Activated naive CD4-positive, alpha-beta T cell treated with anti-CD3 and anti-CD28 coated beads, Interleukin-2, amount 10 ng/mL, durations not matched to agents 7 days and 5 days (primary cell): ENCODE measurements at regions not wholly inside any gene's neighbourhood (a gene's known extent, or its start where the extent isn't known, plus 50 kb on each side); places are given as distances from the start of the nearest gene placed in this dataset.

Experiments used
- CTCF ChIA-PET: fragments of 350-600 bp; sonication (Branson Sonifier 250); formaldehyde crosslinking; loops from one replicate; lab custom pipeline; 2021; ENCODE audit warnings: antibody characterized with exemption; lab: Charles Lee
- DNase-seq: peaks from one replicate; pipeline ENCODE4 v3.0.0-alpha.2; 2020
- H3K27ac Mint-ChIP-seq: one replicate; pipeline ENCODE4 v1.8.0; 2021; ENCODE audit warnings: mild to moderate bottlenecking, moderate library complexity, mixed read lengths
- H3K27me3 Mint-ChIP-seq: one replicate; pipeline ENCODE4 v1.8.0; 2021; ENCODE audit warnings: mild to moderate bottlenecking, mixed read lengths
- H3K36me3 Mint-ChIP-seq: one replicate; pipeline ENCODE4 v1.8.0; 2021; ENCODE audit warnings: mixed read lengths
- H3K4me1 Mint-ChIP-seq: one replicate; pipeline ENCODE4 v1.8.0; 2021; ENCODE audit warnings: mixed read lengths
- H3K4me3 Mint-ChIP-seq: one replicate; pipeline ENCODE4 v1.8.0; 2021; ENCODE audit warnings: mild to moderate bottlenecking, moderate library complexity, mixed read lengths
- H3K9me3 Mint-ChIP-seq: one replicate; pipeline ENCODE4 v1.8.0; 2021; ENCODE audit warnings: mixed read lengths

DNA sequence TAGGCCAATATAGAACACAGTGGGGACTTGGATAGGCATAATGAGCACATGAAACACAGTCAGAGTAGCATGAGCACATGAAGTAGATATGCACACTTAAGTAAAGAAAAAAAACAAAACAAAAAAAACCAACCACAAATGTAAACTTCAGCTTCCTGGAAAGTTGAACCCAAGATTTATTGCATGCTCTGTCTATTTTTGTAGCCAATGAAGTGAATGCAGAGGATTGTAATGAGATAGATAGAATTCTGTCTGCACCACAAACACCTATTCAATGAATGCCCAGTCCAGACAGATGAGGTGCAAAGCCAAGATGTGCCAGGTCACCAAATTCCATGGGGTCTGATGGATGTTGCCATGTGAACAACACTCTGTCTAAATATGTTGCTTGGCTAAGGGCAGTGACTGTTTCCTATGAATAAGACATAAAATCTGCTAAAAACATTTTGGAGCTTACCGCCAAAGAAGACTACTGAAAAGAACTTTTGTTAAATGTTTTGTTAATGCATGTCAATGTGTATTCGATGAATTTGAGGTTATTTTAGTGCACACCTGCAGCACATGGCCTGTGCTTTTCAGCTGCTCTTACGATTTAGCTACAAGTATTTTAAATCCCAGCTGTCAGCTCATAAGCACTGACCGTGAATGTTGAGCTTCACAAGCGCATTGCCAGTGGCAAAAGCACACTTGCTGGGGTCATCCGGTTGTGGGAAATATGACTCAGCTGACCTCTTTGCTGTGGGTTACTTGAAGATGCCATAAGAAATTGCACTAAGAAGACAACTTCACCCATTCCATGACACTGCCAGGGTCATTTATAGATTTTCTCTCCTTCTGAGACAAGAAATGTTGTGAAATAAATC is 374.8 kb upstream of the GNPDA2 start:
- CTCF ChIA-PET: no interaction called here
- no peaks in the 10 kb centered on the region for H3K27me3 Mint-ChIP-seq
- H3K36me3 Mint-ChIP-seq: no peaks in the 10 kb centered on the region
- no peak overlapping the region for H3K4me3 Mint-ChIP-seq
- H3K27ac Mint-ChIP-seq: no peak overlapping the region
- peaks cover 1% of the 10 kb centered on the region for H3K9me3 Mint-ChIP-seq
- DNase-seq: no peak
- no peaks in the 10 kb centered on the region for H3K4me1 Mint-ChIP-seq

DNA sequence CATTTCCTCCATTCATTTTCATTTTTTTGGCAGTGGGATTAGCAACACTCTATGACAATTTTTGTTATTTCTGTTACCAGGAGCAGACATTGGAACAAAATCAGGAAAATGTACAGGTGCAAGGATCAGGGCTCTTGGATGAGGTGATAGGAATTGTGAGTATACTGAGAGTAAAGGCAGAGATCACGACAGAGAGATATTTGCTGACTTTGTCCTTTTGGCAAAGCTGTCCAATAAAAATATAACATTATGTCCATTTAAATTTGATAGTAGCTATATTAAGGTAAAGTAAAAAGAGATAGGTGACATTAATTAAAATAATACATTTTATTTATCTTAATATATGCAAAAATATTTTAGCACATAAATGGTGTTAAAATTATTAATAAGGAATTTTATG is 373.1 kb upstream of the GNPDA2 start:
- Mint-ChIP-seq H3K27ac (no peak overlapping the region), H3K27me3 (no peaks in the 10 kb centered on the region), H3K4me3 (no peak overlapping the region), H3K4me1 (no peaks in the 10 kb centered on the region), H3K36me3 (no peaks in the 10 kb centered on the region), H3K9me3 (peaks cover 4% of the 10 kb centered on the region)
- no peak for DNase-seq
- CTCF ChIA-PET: no interaction called here

DNA sequence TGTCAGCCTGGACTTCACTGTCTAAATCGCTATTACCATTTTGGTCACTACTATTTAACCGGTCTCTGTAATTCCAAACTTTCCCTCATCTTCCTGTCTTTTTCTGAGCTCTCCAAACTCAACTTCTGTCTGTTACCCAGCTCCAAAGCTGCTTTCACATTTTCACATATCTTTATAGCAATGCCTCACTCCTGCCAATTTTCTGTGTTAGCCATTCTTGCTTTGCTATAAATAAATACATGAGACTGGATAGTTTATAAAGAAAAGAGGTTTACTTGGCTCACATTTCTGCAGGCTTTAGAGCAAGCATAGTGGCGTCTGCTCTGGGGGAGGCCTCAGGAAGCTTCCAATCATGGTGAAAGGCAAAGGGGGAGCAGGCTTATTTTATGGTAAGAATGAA is 368.3 kb upstream of the GNPDA2 start:
- Mint-ChIP-seq H3K27me3 (no peaks in the 10 kb centered on the region), H3K4me1 (no peaks in the 10 kb centered on the region), H3K36me3 (no peaks in the 10 kb centered on the region), H3K9me3 (peaks cover 17% of the 10 kb centered on the region), H3K4me3 (no peak overlapping the region), H3K27ac (no peak overlapping the region)
- CTCF ChIA-PET: no interaction called here
- DNase-seq: no peak

DNA sequence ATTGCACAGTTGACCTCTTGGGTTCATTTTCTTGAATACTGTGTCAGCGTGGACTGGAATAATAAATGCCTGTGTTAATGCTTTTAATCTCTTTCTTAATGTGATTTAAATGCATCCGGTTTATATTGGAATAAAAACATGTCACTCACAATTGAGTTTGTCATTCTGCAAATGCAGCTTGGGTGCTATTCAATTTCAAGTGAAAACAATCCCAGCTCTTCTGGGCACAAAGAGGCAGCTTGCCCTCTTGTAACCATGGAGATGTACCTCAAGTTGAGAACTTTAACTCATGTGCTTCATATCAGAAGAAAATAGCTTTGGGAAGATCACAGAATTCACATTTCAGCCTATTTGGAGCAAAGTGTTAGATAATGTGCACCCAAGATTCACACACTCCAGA is 355.7 kb upstream of the GNPDA2 start:
- H3K9me3 Mint-ChIP-seq: peaks cover 3% of the 10 kb centered on the region
- no peak for DNase-seq
- H3K36me3 Mint-ChIP-seq: no peaks in the 10 kb centered on the region
- H3K27me3 Mint-ChIP-seq: no peaks in the 10 kb centered on the region
- no peak overlapping the region for H3K4me3 Mint-ChIP-seq
- CTCF ChIA-PET: no interaction called here
- H3K27ac Mint-ChIP-seq: no peak overlapping the region
- no peaks in the 10 kb centered on the region for H3K4me1 Mint-ChIP-seq

DNA sequence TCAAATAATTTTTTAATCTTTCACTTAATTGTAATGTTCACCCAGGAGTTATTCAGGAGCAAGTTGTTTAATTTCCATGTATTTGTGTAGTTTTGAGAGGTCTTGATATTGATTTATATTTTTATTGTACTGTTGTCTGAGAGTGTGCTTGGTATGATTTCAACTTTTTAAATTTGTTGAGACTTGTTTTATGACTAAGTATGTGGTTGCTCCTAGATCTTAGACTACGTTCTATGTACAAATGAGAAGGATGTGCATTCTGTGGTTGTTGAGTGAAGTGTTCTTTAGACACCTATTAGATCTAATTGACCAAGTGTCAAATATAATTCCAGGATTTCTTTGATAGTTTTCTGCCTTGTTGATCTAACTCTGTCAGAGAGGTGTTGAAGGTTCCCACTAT is 353.3 kb upstream of the GNPDA2 start:
- Mint-ChIP-seq H3K27ac (no peak overlapping the region), H3K4me3 (no peak overlapping the region), H3K36me3 (no peaks in the 10 kb centered on the region), H3K4me1 (no peaks in the 10 kb centered on the region), H3K27me3 (no peaks in the 10 kb centered on the region), H3K9me3 (peaks cover 3% of the 10 kb centered on the region)
- no peak for DNase-seq
- CTCF ChIA-PET: no interaction called here

DNA sequence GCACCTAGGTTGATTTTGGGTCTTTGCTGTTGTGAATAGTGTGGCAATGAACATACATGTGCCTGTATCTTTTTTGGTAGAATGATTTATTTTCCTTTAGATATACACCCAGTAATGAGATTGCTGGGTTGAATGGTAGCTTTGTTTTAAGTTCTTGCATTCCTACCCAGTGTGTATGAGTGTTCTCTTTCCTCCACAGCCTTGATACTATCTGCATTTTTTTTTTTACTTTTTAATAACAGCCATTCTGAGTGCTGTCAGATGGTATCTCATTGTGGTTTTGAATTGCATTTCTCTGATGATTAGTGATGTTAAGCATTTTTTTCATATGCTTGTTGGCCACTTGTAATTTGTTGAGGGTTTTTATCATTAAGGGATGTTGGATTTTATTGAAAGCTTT is 351.8 kb upstream of the GNPDA2 start:
- no peaks in the 10 kb centered on the region for H3K36me3 Mint-ChIP-seq

DNA sequence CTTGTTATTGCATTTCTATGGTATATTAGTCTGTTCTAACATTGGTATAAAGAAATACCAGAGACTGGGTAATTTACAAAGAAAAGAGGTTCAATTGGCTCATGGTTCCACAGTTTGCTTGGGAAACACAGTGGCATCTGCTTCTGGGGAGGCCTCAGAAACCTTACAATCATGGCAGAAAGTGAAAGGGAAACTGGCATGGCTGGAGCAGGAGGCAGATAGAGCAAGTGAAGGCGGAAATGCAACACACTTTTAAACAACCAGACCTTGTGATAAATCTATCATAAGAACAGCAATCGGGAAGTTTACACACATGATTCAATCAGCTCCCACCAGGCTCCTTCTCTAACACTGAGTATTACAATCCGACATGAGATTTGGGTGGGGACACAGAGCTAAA is 346.6 kb upstream of the GNPDA2 start:
- DNase-seq: no peak
- peaks cover 18% of the 10 kb centered on the region for H3K9me3 Mint-ChIP-seq
- H3K4me1 Mint-ChIP-seq: no peaks in the 10 kb centered on the region
- H3K4me3 Mint-ChIP-seq: no peak overlapping the region
- CTCF ChIA-PET: no interaction called here
- no peaks in the 10 kb centered on the region for H3K27me3 Mint-ChIP-seq
- no peak overlapping the region for H3K27ac Mint-ChIP-seq
- no peaks in the 10 kb centered on the region for H3K36me3 Mint-ChIP-seq

More for the DNA sequence above, 351.8 kb upstream of the GNPDA2 start:
- CTCF ChIA-PET: no interaction called here
- H3K27me3 Mint-ChIP-seq: no peaks in the 10 kb centered on the region
- peaks cover 4% of the 10 kb centered on the region for H3K9me3 Mint-ChIP-seq
- no peak overlapping the region for H3K4me3 Mint-ChIP-seq
- no peaks in the 10 kb centered on the region for H3K4me1 Mint-ChIP-seq
- DNase-seq: no peak
- H3K27ac Mint-ChIP-seq: no peak overlapping the region

DNA sequence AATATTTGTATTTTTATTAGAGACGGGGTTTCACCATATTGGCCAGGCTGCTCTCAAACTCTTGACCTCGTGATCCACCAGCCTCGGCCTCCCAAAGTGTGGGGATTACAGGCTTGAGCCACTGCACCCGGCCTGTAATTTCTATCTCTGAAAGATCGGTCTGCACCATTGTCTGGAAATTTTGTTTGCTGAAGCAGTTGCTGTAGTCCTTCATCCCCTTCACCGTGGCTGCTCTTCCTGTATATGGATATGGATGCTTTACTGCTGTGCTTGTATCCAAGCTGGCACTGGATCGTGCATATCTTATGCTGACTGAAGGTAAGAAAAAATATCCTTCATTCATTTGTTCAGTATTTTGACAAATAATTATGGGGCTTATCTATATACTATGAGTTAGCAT is 338.4 kb upstream of the GNPDA2 start:
- Mint-ChIP-seq H3K27me3 (no peaks in the 10 kb centered on the region), H3K27ac (no peak overlapping the region), H3K4me1 (no peaks in the 10 kb centered on the region), H3K36me3 (no peaks in the 10 kb centered on the region), H3K9me3 (peaks cover 23% of the 10 kb centered on the region), H3K4me3 (no peak overlapping the region)
- no peak for DNase-seq
- CTCF ChIA-PET: no interaction called here

DNA sequence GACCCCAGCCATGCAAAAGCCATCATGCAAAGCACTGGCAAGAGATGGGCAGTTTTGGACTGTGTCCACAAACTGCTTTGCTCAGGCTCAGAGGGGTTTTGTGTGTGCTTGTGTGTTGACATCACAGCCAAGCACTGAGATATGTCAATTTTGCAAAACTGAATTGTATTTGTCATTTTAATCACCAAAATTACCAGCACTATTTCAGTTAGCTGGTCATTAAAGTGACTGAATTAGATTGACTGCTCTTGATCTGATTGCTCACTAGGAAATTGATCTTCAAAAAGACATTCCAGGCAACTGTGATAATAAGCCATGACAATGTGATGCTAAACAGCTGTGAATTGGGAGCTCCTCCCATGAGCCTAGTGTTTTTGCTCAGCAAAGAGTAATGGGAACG is 337.3 kb upstream of the GNPDA2 start:
- peaks cover 18% of the 10 kb centered on the region for H3K9me3 Mint-ChIP-seq
- DNase-seq: no peak

DNA sequence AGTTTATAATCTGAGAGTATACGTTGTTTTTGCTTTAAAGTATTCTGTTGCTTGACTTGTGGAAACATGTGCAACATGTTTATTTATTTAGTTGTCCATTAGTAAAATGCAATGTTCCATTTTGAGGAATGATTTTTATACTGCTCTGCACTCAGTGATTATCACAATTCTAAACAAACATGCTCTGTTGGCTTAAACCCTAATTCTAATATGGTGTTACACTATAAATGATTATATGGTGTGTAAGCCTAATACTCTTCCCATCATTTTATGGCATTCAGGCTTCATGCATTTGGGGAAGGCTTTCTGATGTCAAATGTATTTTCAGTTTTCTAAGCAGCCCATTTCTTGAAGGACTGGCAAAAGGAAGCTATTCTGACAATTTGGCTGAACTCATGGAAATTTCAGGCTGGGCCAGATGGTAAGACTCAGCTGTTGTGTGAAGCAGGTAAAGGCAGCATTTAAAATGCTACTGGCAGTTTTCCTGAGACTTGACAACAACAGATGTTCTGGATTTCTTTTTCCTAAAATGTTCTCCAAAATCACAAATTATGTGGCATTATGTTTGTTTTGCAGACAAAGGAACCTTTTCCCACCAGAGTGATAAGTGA is 336.7 kb upstream of the GNPDA2 start:
- Mint-ChIP-seq H3K4me3 (no peak overlapping the region), H3K4me1 (no peaks in the 10 kb centered on the region), H3K9me3 (peaks cover 14% of the 10 kb centered on the region), H3K36me3 (no peaks in the 10 kb centered on the region), H3K27ac (no peak overlapping the region), H3K27me3 (no peaks in the 10 kb centered on the region)
- CTCF ChIA-PET: no interaction called here
- DNase-seq: no peak

More for the DNA sequence above, 337.3 kb upstream of the GNPDA2 start:
- CTCF ChIA-PET: no interaction called here
- no peaks in the 10 kb centered on the region for H3K4me1 Mint-ChIP-seq
- no peaks in the 10 kb centered on the region for H3K27me3 Mint-ChIP-seq
- no peaks in the 10 kb centered on the region for H3K36me3 Mint-ChIP-seq
- no peak overlapping the region for H3K27ac Mint-ChIP-seq
- no peak overlapping the region for H3K4me3 Mint-ChIP-seq

DNA sequence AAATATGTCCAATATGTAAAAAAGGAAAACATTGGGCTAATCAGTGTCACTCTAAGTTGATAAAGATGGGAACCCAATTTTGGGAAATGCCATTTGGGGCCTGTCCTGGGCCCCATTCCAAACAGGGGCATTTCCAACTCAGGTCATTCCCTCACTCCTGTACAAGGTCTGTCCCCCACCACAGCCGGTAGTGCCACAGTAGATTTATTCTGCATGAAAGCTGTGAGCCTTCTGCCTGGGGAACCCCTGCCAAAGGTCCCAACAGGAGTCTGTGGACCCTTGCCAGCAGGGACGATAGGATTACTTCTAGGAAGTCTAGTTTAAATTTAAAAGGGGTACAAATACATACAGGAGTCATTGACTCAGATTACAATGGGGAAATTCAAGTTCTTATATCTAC is 317.6 kb upstream of the GNPDA2 start:
- DNase-seq: no peak
- Mint-ChIP-seq H3K4me3 (no peak overlapping the region), H3K27me3 (no peaks in the 10 kb centered on the region), H3K27ac (no peak overlapping the region), H3K36me3 (no peaks in the 10 kb centered on the region), H3K4me1 (no peaks in the 10 kb centered on the region), H3K9me3 (peaks cover 15% of the 10 kb centered on the region)
- CTCF ChIA-PET: no interaction called here

DNA sequence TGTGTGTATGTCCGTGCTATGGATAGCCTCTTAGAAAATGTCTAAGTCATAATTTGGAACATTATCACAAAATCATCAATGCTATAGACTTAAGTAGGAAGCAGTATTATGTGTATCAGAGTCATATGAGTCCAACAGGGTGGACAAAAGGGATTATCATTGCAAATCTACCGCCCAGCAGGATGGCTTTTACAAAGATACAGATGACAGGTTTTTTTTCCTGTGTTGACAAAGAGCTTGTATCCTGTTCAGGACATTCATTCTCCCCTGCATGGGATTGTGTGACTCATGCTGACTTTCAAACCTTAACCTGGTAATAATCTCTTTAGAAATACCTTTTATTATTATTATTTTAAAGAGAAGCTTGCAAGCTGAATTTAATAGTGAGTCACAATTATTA is 310.3 kb upstream of the GNPDA2 start:
- Mint-ChIP-seq H3K27me3 (no peaks in the 10 kb centered on the region), H3K4me3 (no peak overlapping the region), H3K9me3 (no peaks in the 10 kb centered on the region), H3K27ac (no peak overlapping the region), H3K36me3 (no peaks in the 10 kb centered on the region), H3K4me1 (no peaks in the 10 kb centered on the region)
- CTCF ChIA-PET: no interaction called here
- no peak for DNase-seq

DNA sequence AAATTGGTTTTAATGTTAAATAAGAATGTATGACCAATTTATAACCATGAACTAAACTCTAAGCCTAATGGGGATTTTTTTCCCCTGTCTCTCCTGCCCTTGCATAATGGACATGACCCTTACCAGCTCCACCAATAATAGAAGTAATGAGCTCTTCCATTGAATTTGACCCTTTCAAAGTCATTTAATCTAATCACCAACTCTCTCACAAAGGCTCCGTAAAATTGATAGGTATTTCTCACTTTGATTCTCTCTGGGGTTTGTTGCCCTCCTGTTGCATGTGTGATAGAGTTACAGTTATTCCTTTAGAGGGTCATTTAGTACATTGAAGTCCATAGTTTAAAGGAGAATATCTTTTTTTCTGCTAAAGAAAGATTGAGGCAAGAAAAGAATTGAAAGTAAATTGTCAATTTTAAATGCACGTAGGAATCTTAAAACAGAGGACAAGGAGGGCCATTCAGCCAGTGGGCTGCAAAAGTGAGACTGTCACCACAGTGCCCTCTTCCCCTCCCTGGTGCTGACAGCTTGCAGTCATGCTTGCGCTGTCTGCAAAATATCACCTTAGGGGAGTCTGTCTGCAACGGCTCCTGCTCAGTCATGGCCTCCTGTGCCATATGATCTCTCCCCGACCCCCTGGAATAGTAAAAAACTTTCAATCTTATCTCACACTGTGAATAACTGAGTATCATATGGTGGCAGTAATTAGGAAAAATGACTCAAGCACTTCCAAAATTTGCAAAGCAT is 307.5 kb upstream of the GNPDA2 start:
- DNase-seq: no peak

DNA sequence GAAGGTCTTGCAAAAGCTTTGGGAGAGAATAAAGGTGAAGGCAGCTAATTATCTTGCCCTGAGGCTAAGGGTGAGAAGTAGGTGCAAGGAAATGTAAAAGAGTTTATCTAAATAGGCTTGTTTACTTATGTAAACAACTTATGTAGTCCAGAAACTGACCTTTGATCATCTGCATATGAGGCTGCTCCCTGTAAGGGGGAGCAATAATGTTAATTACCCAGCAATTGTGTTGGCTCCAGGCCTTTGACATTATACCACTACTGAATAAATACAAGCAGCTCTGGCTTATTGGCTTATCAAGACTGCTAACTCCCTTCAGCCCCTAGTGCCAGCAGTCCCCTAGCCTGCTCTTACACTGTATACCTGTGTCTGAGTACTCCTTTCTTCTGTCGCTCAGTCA is 303.7 kb upstream of the GNPDA2 start:
- H3K27me3 Mint-ChIP-seq: no peaks in the 10 kb centered on the region
- no peak overlapping the region for H3K27ac Mint-ChIP-seq
- H3K36me3 Mint-ChIP-seq: no peaks in the 10 kb centered on the region
- no peaks in the 10 kb centered on the region for H3K4me1 Mint-ChIP-seq
- CTCF ChIA-PET: no interaction called here
- DNase-seq: no peak
- H3K9me3 Mint-ChIP-seq: peaks cover 6% of the 10 kb centered on the region
- no peak overlapping the region for H3K4me3 Mint-ChIP-seq

More for the DNA sequence above, 307.5 kb upstream of the GNPDA2 start:
- CTCF ChIA-PET: no interaction called here
- no peak overlapping the region for H3K4me3 Mint-ChIP-seq
- no peak overlapping the region for H3K27ac Mint-ChIP-seq
- H3K27me3 Mint-ChIP-seq: no peaks in the 10 kb centered on the region
- peaks cover 3% of the 10 kb centered on the region for H3K9me3 Mint-ChIP-seq
- H3K36me3 Mint-ChIP-seq: no peaks in the 10 kb centered on the region
- no peaks in the 10 kb centered on the region for H3K4me1 Mint-ChIP-seq

DNA sequence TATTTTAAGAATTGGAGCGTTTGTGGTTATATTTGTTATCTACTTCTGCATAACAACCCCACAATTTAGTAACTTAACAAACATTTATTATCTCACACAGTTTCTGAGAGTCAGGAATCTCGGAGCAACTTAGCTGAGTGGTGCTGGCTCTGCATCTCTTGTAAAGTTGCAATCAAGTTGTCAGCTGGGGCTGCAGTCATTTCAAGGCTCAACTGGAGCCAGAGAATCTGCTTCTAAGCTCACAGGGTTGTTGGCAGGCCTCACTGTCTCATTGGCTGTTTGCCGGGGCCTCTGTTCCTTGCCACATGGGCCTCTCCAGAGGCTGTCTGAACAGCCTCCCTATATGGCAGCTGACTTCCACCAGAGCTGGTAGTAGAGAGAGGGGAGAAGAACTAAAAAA is 281.2 kb upstream of the GNPDA2 start:
- Mint-ChIP-seq H3K9me3 (peaks cover 2% of the 10 kb centered on the region), H3K4me3 (no peak overlapping the region), H3K27me3 (no peaks in the 10 kb centered on the region), H3K4me1 (no peaks in the 10 kb centered on the region), H3K27ac (no peak overlapping the region), H3K36me3 (no peaks in the 10 kb centered on the region)
- DNase-seq: no peak
- CTCF ChIA-PET: no interaction called here
